B cell (primary cell): ENCODE measurements at regions not wholly inside any gene's neighbourhood (a gene's known extent, or its start where the extent isn't known, plus 50 kb on each side); places are given as distances from the start of the nearest gene placed in this dataset.

ENCODE experiments used
- ATAC-seq: fragments of 200-7000 bp; cut with Tn5 transposase; one replicate; pipeline ENCODE4 v1.10.0; 2021; ENCODE audit warnings: low read depth, mild to moderate bottlenecking, moderate number of reproducible peaks, moderate library complexity
- CTCF ChIA-PET: fragments of 350-600 bp; sonication (Branson Sonifier 250); formaldehyde crosslinking; loops from one replicate; lab custom pipeline; 2021; ENCODE audit warnings: antibody characterized with exemption, inconsistent platforms; lab: Charles Lee
- POLR2A ChIA-PET: fragments of 350-600 bp; sonication (Branson Sonifier 250); formaldehyde crosslinking; loops from one replicate; lab custom pipeline; 2021; ENCODE audit warnings: antibody characterized with exemption; lab: Charles Lee
- DNase-seq: peaks from one replicate; pipeline ENCODE4 v3.0.0; 2013
- H2AFZ ChIP-seq: 2 replicates; pipeline ENCODE4 v1.6.1; 2012; ENCODE audit warnings: mild to moderate bottlenecking, low read depth, low read length; ENCODE audit not compliant: insufficient read depth, poor library complexity, severe bottlenecking
- H3K27ac ChIP-seq, 2 donors: 1 replicate in 1 of 2; 2 replicates in 1 of 2; pipeline ENCODE4 v1.5.1; 2012 to 2013; ENCODE audit warnings: low read length in 2 of 2, mild to moderate bottlenecking in 2 of 2, moderate library complexity in 1 of 2
- H3K27me3 ChIP-seq, 4 experiments: fragments of 200-600 bp in 1 of 4; sonication (generic) in 1 of 4; replicated peaks in 1 of 4; 1 replicate in 2 of 4; 2 replicates in 2 of 4; pipeline versions ENCODE4 v1.6.1 to v1.7.0; 2013 to 2016; ENCODE audit warnings: low read length in 3 of 4, mild to moderate bottlenecking in 2 of 4, mixed read lengths in 1 of 4, moderate library complexity in 1 of 4; ENCODE audit not compliant: insufficient read depth in 4 of 4, control insufficient read depth in 3 of 4; ENCODE audit errors: control extremely low read depth in 1 of 4
- H3K36me3 ChIP-seq, 2 experiments: replicated peaks in 1 of 2; 1 replicate in 1 of 2; 2 replicates in 1 of 2; pipeline versions ENCODE4 v1.6.1 to v1.7.1; 2013; ENCODE audit warnings: low read length in 1 of 2; ENCODE audit not compliant: insufficient read depth in 2 of 2, control insufficient read depth in 1 of 2; ENCODE audit errors: control extremely low read depth in 1 of 2, extremely low read depth in 1 of 2
- H3K4me1 ChIP-seq, 2 donors: fragments of 200-600 bp in 1 of 2; sonication (generic) in 1 of 2; 1 replicate in 1 of 2; 2 replicates in 1 of 2; pipeline versions ENCODE4 v1.5.1 to v1.6.1; 2013 to 2017; ENCODE audit warnings: low read length in 2 of 2; ENCODE audit not compliant: control insufficient read depth in 2 of 2, insufficient read depth in 2 of 2
- H3K4me2 ChIP-seq: replicated peaks from 2 replicates; pipeline ENCODE3; 2012; ENCODE audit warnings: mild to moderate bottlenecking, low read depth, low read length; ENCODE audit not compliant: poor library complexity, severe bottlenecking
- H3K4me3 ChIP-seq, 5 experiments: fragments of 200-600 bp in 1 of 5; sonication (generic) in 1 of 5; 1 replicate in 3 of 5; 2 replicates in 2 of 5; pipeline versions ENCODE4 v1.5.1 to v1.7.0; 2011 to 2016; ENCODE audit warnings: low read length in 4 of 5, mild to moderate bottlenecking in 4 of 5, low read depth in 2 of 5, control low read depth in 1 of 5, moderate library complexity in 1 of 5; ENCODE audit not compliant: insufficient read depth in 1 of 5; ENCODE audit errors: control extremely low read depth in 1 of 5, extremely low read depth in 1 of 5
- H3K79me2 ChIP-seq: fragments of 200-600 bp; sonication (generic); one replicate; pipeline ENCODE4 v1.6.0; 2016; ENCODE audit warnings: low read length; ENCODE audit not compliant: control insufficient read depth, insufficient read depth
- H3K9ac ChIP-seq: fragments of 200-600 bp; sonication (generic); 2 replicates; pipeline ENCODE4 v1.6.1; 2017; ENCODE audit warnings: mild to moderate bottlenecking, low read length, moderate library complexity
- H3K9me3 ChIP-seq, 3 donors: one replicate each; pipeline versions ENCODE4 v1.6.1 to v1.7.1; 2013; ENCODE audit warnings: low read length in 2 of 3; ENCODE audit not compliant: control insufficient read depth in 2 of 3, insufficient read depth in 1 of 3; ENCODE audit errors: control extremely low read depth in 1 of 3
- H4K20me1 ChIP-seq: 2 replicates; pipeline ENCODE4 v1.6.0; 2012; ENCODE audit warnings: mild to moderate bottlenecking, low read length; ENCODE audit not compliant: insufficient read depth, control insufficient read depth, poor library complexity, severe bottlenecking
- H3K27ac Mint-ChIP-seq: one replicate; pipeline ENCODE4 v1.8.0; 2021; ENCODE audit warnings: mixed read lengths
- H3K27me3 Mint-ChIP-seq: one replicate; pipeline ENCODE4 v1.8.0; 2021; ENCODE audit warnings: mixed read lengths
- H3K4me1 Mint-ChIP-seq: one replicate; pipeline ENCODE4 v1.8.0; 2021; ENCODE audit warnings: mixed read lengths
- H3K4me3 Mint-ChIP-seq: one replicate; pipeline ENCODE4 v1.8.0; 2021; ENCODE audit warnings: mixed read lengths
- H3K9me3 Mint-ChIP-seq: one replicate; pipeline ENCODE4 v1.8.0; 2022; ENCODE audit warnings: mixed read lengths; ENCODE audit not compliant: insufficient read depth
- EZH2 ChIP-seq: IDR thresholded peaks from 2 replicates; pipeline ENCODE4 v1.6.1; 2012; ENCODE audit warnings: borderline replicate concordance, low read depth, mild to moderate bottlenecking, moderate library complexity, low read length; ENCODE audit not compliant: insufficient read depth, poor library complexity, severe bottlenecking
- WGBS: methylation state at CpG from one replicate; pipeline ENCODE4 v1.1.5; 2013; ENCODE audit warnings: missing lambda C conversion rate; ENCODE audit not compliant: insufficient coverage; 5-methylcytosine and 5-hydroxymethylcytosine counted together
- intact Hi-C: fragments of 100-400 bp; cut with micrococcal nuclease; formaldehyde crosslinking; loops from one replicate; pipeline ENCODE4 v1.10.0; 2022
- TF ChIP-seq, protein P1 (sequence below): fragments of 200-600 bp; IDR thresholded peaks from one replicate; pipeline ENCODE4 v1.8.0; 2022; ENCODE audit warnings: antibody characterized with exemption, mild to moderate bottlenecking

GRCh38 chr11:79902493-79902892, 461.7 kb upstream of the TENM4 start:
- H4K20me1 ChIP-seq, result no peaks in the 10 kb centered on the region
- Mint-ChIP-seq H3K27me3 (no peaks in the 10 kb centered on the region), H3K4me3 (no peak overlapping the region), H3K9me3 (peaks cover 5% of the 10 kb centered on the region), H3K4me1 (no peaks in the 10 kb centered on the region), H3K27ac (no peak overlapping the region)
- H3K4me1 ChIP-seq, result no peaks in the 10 kb centered on the region
- intact Hi-C loops, result no loop called here
- no CpG with 5 or more reads among the region's 2 CpGs for WGBS
- no peak overlapping the region for H3K4me2 ChIP-seq
- no peaks in the 10 kb centered on the region for H3K36me3 ChIP-seq
- no peaks in the 10 kb centered on the region for H3K79me2 ChIP-seq
- no peak for TF ChIP-seq EZH2
- TF ChIP-seq, protein P1, sequence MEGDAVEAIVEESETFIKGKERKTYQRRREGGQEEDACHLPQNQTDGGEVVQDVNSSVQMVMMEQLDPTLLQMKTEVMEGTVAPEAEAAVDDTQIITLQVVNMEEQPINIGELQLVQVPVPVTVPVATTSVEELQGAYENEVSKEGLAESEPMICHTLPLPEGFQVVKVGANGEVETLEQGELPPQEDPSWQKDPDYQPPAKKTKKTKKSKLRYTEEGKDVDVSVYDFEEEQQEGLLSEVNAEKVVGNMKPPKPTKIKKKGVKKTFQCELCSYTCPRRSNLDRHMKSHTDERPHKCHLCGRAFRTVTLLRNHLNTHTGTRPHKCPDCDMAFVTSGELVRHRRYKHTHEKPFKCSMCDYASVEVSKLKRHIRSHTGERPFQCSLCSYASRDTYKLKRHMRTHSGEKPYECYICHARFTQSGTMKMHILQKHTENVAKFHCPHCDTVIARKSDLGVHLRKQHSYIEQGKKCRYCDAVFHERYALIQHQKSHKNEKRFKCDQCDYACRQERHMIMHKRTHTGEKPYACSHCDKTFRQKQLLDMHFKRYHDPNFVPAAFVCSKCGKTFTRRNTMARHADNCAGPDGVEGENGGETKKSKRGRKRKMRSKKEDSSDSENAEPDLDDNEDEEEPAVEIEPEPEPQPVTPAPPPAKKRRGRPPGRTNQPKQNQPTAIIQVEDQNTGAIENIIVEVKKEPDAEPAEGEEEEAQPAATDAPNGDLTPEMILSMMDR, result no peak
- DNase-seq (no peak), ATAC-seq (no peak)
- peaks cover 0 to 1% (median 0%) of the 10 kb centered on the region in 3 donors for H3K9me3 ChIP-seq
- ChIA-PET CTCF (no interaction called here), POLR2A (no interaction called here)
- H3K27me3 ChIP-seq, result no peaks in the 10 kb centered on the region
- H3K9ac ChIP-seq, result no peak overlapping the region
- no peak overlapping the region for H3K27ac ChIP-seq
- H2AFZ ChIP-seq, result no peak overlapping the region
- no peak overlapping the region for H3K4me3 ChIP-seq

- no peak overlapping the region for H2AFZ ChIP-seq
- TF ChIP-seq EZH2, result no peak
- TF ChIP-seq, protein P1, result no peak
- ATAC-seq (no peak), DNase-seq (no peak)
- Mint-ChIP-seq H3K4me3 (no peak overlapping the region), H3K4me1 (no peaks in the 10 kb centered on the region), H3K27ac (no peak overlapping the region), H3K27me3 (no peaks in the 10 kb centered on the region), H3K9me3 (peaks cover 3% of the 10 kb centered on the region)
- no peaks in the 10 kb centered on the region for H3K9me3 ChIP-seq
- POLR2A ChIA-PET, result no interaction called here
- no peak overlapping the region for H3K27ac ChIP-seq
- no peak overlapping the region for H3K9ac ChIP-seq
- intact Hi-C loops, result no loop called here
- no peaks in the 10 kb centered on the region for H3K4me1 ChIP-seq
- no peaks in the 10 kb centered on the region for H3K36me3 ChIP-seq
- H3K79me2 ChIP-seq, result no peaks in the 10 kb centered on the region
- 67% methylated on average over 1 of the region's 1 CpG for WGBS
- CTCF ChIA-PET, result no interaction called here
- no peak overlapping the region for H3K4me3 ChIP-seq
- no peaks in the 10 kb centered on the region for H4K20me1 ChIP-seq
- H3K27me3 ChIP-seq, result no peaks in the 10 kb centered on the region
- H3K4me2 ChIP-seq, result no peak overlapping the region
Measured at GRCh38 chr11:79897896-79898295, 457.1 kb upstream of the TENM4 start.
